ENCODE measurements at regions not wholly inside any gene's neighbourhood (a gene's known extent, or its start where the extent isn't known, plus 50 kb on each side); places are given as distances from the start of the nearest gene placed in this dataset.

- TF ChIP-seq CTCF (IDR thresholded peaks at IDR 0.05 in 4 of 5, conservative IDR thresholded peaks at IDR 0.05 in 1 of 5), result no peak
- no peak for TF ChIP-seq POLR2A (IDR thresholded peaks at IDR 0.05)
Observed at GRCh38 chr18:71293322-71293721, 1004.5 kb downstream of the SOCS6 start.
